ENCODE measurements at regions not wholly inside any gene's neighbourhood (a gene's known extent, or its start where the extent isn't known, plus 50 kb on each side); places are given as distances from the start of the nearest gene placed in this dataset.

GRCh38 chr17:77793146-77793970, 165.1 kb upstream of the TNRC6C start:
- TF ChIP-seq, protein P1, sequence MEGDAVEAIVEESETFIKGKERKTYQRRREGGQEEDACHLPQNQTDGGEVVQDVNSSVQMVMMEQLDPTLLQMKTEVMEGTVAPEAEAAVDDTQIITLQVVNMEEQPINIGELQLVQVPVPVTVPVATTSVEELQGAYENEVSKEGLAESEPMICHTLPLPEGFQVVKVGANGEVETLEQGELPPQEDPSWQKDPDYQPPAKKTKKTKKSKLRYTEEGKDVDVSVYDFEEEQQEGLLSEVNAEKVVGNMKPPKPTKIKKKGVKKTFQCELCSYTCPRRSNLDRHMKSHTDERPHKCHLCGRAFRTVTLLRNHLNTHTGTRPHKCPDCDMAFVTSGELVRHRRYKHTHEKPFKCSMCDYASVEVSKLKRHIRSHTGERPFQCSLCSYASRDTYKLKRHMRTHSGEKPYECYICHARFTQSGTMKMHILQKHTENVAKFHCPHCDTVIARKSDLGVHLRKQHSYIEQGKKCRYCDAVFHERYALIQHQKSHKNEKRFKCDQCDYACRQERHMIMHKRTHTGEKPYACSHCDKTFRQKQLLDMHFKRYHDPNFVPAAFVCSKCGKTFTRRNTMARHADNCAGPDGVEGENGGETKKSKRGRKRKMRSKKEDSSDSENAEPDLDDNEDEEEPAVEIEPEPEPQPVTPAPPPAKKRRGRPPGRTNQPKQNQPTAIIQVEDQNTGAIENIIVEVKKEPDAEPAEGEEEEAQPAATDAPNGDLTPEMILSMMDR (IDR thresholded peaks at IDR 0.05; ENCODE audit: low read depth, low read length): no peak
- TF ChIP-seq EZH2phosphoT487 (IDR thresholded peaks at IDR 0.05; ENCODE audit: low read depth): no peak

Measured in OCI-LY3 (cell line).